ENCODE measurements at regions not wholly inside any gene's neighbourhood (a gene's known extent, or its start where the extent isn't known, plus 50 kb on each side); places are given as distances from the start of the nearest gene placed in this dataset.

DNA sequence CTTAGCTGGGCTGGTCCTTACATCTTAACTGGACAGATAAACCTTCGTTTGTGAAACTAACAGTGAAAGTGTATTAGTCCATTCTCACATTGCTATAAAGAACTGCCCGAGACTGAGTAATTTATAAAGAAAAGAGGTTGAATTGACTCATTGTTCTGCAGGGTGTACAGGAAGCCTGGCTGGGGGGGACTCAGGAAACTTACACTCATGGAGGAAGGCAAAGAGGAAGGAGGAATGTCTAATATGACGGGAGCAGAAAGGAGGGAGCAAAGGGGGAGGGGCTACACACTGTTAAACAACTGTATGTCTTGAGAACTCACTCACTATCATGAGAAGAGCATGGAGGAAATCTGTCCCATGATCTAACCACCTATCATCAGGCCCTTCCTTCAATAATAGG lies 1566.5 kb upstream of the PCDH7 start:
- H3K9me2 ChIP-seq (ENCODE audit: insufficient read depth) = peaks cover 6% of the 10 kb centered on the region; the same call in 1 of the 2 replicates
- H3K4me2 ChIP-seq = no peak overlapping the region
- no peaks in the 10 kb centered on the region for H3K27me3 ChIP-seq (ENCODE audit: insufficient read depth)
- Mint-ChIP-seq H3K9me3 (no peaks in the 10 kb centered on the region; the same call in 2 of the 3 replicates), H3K4me3 (no peak overlapping the region), H3K27me3 (ENCODE audit: insufficient read depth, low read depth, poor library complexity) (no peaks in the 10 kb centered on the region), H3K27ac (no peak overlapping the region), H3K36me3 (ENCODE audit: low read depth) (no peaks in the 10 kb centered on the region), H3K4me1 (no peaks in the 10 kb centered on the region)
- DNase-seq (ENCODE audit: low spot score) = no peak
- no peaks in the 10 kb centered on the region for H4K20me1 ChIP-seq (replicated peaks; ENCODE audit: insufficient read depth)
- TF ChIP-seq CREB1 (CRISPR knock-in tag; IDR thresholded peaks at IDR 0.05; ENCODE audit: low read depth) = no peak
- TF ChIP-seq EZH2phosphoT487 (IDR thresholded peaks at IDR 0.05; ENCODE audit: unreplicated experiment) = no peak
- TF ChIP-seq, protein P1, sequence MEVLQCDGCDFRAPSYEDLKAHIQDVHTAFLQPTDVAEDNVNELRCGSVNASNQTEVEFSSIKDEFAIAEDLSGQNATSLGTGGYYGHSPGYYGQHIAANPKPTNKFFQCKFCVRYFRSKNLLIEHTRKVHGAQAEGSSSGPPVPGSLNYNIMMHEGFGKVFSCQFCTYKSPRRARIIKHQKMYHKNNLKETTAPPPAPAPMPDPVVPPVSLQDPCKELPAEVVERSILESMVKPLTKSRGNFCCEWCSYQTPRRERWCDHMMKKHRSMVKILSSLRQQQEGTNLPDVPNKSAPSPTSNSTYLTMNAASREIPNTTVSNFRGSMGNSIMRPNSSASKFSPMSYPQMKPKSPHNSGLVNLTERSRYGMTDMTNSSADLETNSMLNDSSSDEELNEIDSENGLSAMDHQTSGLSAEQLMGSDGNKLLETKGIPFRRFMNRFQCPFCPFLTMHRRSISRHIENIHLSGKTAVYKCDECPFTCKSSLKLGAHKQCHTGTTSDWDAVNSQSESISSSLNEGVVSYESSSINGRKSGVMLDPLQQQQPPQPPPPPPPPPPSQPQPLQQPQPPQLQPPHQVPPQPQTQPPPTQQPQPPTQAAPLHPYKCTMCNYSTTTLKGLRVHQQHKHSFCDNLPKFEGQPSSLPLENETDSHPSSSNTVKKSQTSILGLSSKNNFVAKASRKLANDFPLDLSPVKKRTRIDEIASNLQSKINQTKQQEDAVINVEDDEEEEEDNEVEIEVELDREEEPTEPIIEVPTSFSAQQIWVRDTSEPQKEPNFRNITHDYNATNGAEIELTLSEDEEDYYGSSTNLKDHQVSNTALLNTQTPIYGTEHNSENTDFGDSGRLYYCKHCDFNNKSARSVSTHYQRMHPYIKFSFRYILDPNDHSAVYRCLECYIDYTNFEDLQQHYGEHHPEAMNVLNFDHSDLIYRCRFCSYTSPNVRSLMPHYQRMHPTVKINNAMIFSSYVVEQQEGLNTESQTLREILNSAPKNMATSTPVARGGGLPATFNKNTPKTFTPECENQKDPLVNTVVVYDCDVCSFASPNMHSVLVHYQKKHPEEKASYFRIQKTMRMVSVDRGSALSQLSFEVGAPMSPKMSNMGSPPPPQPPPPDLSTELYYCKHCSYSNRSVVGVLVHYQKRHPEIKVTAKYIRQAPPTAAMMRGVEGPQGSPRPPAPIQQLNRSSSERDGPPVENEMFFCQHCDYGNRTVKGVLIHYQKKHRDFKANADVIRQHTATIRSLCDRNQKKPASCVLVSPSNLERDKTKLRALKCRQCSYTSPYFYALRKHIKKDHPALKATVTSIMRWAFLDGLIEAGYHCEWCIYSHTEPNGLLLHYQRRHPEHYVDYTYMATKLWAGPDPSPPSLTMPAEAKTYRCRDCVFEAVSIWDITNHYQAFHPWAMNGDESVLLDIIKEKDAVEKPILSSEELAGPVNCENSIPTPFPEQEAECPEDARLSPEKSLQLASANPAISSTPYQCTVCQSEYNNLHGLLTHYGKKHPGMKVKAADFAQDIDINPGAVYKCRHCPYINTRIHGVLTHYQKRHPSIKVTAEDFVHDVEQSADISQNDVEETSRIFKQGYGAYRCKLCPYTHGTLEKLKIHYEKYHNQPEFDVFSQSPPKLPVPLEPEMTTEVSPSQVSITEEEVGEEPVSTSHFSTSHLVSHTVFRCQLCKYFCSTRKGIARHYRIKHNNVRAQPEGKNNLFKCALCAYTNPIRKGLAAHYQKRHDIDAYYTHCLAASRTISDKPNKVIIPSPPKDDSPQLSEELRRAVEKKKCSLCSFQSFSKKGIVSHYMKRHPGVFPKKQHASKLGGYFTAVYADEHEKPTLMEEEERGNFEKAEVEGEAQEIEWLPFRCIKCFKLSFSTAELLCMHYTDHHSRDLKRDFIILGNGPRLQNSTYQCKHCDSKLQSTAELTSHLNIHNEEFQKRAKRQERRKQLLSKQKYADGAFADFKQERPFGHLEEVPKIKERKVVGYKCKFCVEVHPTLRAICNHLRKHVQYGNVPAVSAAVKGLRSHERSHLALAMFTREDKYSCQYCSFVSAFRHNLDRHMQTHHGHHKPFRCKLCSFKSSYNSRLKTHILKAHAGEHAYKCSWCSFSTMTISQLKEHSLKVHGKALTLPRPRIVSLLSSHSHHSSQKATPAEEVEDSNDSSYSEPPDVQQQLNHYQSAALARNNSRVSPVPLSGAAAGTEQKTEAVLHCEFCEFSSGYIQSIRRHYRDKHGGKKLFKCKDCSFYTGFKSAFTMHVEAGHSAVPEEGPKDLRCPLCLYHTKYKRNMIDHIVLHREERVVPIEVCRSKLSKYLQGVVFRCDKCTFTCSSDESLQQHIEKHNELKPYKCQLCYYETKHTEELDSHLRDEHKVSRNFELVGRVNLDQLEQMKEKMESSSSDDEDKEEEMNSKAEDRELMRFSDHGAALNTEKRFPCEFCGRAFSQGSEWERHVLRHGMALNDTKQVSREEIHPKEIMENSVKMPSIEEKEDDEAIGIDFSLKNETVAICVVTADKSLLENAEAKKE (CRISPR knock-in tag; IDR thresholded peaks at IDR 0.05) = no peak
- no peaks in the 10 kb centered on the region for H3K4me1 ChIP-seq (ENCODE audit: insufficient read depth)
- no peak overlapping the region for H3K4me3 ChIP-seq
- no peak overlapping the region for H3K27ac ChIP-seq (ENCODE audit: low read depth)
- ATAC-seq = no peak
- H3K79me2 ChIP-seq (replicated peaks; ENCODE audit: insufficient read depth) = no peaks in the 10 kb centered on the region
- no peaks in the 10 kb centered on the region for H3F3A ChIP-seq (replicated peaks; ENCODE audit: low read depth)
- no peaks in the 10 kb centered on the region for H3K36me3 ChIP-seq (ENCODE audit: insufficient read depth)
- H2AFZ ChIP-seq = no peak overlapping the region

DNA sequence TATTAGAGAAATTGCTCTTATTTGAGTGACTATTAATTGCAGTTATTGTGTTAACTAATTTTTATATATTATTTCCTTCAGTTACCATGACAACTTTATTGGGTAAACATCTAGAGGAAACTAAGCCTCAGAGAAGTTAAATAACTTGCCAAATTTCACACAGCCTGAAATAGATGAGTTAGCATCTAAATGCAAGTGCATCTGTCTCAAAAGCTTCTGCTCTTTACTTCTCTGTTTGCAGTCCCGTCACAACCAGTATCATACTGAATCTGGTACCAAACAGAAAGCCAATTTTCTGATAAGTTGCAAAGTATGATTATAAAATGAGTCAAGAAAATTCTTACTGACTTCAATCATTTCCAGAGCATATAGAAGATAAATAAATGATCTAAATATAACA lies 1544.9 kb upstream of the PCDH7 start:
- Histone ChIP-seq H3K9me2 (ENCODE audit: insufficient read depth) (no peaks in the 10 kb centered on the region), H3K4me2 (no peak overlapping the region), H3K4me1 (ENCODE audit: insufficient read depth) (no peaks in the 10 kb centered on the region), H3K27ac (ENCODE audit: low read depth) (no peak overlapping the region), H3K27me3 (ENCODE audit: insufficient read depth) (no peaks in the 10 kb centered on the region), H3K4me3 (no peak overlapping the region), H4K20me1 (replicated peaks; ENCODE audit: insufficient read depth) (no peaks in the 10 kb centered on the region), H2AFZ (no peak overlapping the region), H3F3A (replicated peaks; ENCODE audit: low read depth) (no peaks in the 10 kb centered on the region), H3K79me2 (replicated peaks; ENCODE audit: insufficient read depth) (no peaks in the 10 kb centered on the region), H3K36me3 (ENCODE audit: insufficient read depth) (no peaks in the 10 kb centered on the region)
- ATAC-seq = no peak
- no peak for DNase-seq (ENCODE audit: low spot score)
- Mint-ChIP-seq H3K36me3 (ENCODE audit: low read depth) (no peaks in the 10 kb centered on the region), H3K9me3 (no peaks in the 10 kb centered on the region), H3K4me3 (no peak overlapping the region), H3K27me3 (ENCODE audit: insufficient read depth, low read depth, poor library complexity) (no peaks in the 10 kb centered on the region), H3K4me1 (peaks cover 5% of the 10 kb centered on the region; the same call in 2 of the 3 replicates), H3K27ac (no peak overlapping the region)
- TF ChIP-seq POLR2AphosphoS5 (IDR thresholded peaks at IDR 0.05; ENCODE audit: low read depth) = no peak
- no peak for TF ChIP-seq EZH2 (IDR thresholded peaks at IDR 0.05; ENCODE audit: low read depth, unreplicated experiment)
- no peak for TF ChIP-seq JUNB (IDR thresholded peaks at IDR 0.05; ENCODE audit: unreplicated experiment)
- no peak for TF ChIP-seq CREB1 (CRISPR knock-in tag; IDR thresholded peaks at IDR 0.05; ENCODE audit: low read depth)
- TF ChIP-seq, protein P1 (CRISPR knock-in tag; IDR thresholded peaks at IDR 0.05) = no peak
